ENCODE measurements at regions not wholly inside any gene's neighbourhood (a gene's known extent, or its start where the extent isn't known, plus 50 kb on each side); places are given as distances from the start of the nearest gene placed in this dataset.

GRCh38 chr16:66315210-66315825, 51.2 kb upstream of the CDH5 start:
- TF ChIP-seq, protein P1, sequence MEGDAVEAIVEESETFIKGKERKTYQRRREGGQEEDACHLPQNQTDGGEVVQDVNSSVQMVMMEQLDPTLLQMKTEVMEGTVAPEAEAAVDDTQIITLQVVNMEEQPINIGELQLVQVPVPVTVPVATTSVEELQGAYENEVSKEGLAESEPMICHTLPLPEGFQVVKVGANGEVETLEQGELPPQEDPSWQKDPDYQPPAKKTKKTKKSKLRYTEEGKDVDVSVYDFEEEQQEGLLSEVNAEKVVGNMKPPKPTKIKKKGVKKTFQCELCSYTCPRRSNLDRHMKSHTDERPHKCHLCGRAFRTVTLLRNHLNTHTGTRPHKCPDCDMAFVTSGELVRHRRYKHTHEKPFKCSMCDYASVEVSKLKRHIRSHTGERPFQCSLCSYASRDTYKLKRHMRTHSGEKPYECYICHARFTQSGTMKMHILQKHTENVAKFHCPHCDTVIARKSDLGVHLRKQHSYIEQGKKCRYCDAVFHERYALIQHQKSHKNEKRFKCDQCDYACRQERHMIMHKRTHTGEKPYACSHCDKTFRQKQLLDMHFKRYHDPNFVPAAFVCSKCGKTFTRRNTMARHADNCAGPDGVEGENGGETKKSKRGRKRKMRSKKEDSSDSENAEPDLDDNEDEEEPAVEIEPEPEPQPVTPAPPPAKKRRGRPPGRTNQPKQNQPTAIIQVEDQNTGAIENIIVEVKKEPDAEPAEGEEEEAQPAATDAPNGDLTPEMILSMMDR (IDR thresholded peaks at IDR 0.05; ENCODE audit: low read depth, low read length, missing control alignments): peak; percentile 99
- DNase-seq (ENCODE audit: extremely low read depth, low read depth): peak; percentile 41
- no peak overlapping the region for H3K4me3 ChIP-seq (replicated peaks; ENCODE audit: low read depth, low read length)

GRCh38 chr16:66311306-66311705, 55.2 kb upstream of the CDH5 start:
- TF ChIP-seq, protein P1 (IDR thresholded peaks at IDR 0.05; ENCODE audit: low read depth, low read length, missing control alignments): no peak
- no peak for DNase-seq (ENCODE audit: extremely low read depth, low read depth)
- H3K4me3 ChIP-seq (replicated peaks; ENCODE audit: low read depth, low read length): no peak overlapping the region

- no peak for DNase-seq (ENCODE audit: extremely low read depth, low read depth)
- TF ChIP-seq, protein P1 (IDR thresholded peaks at IDR 0.05; ENCODE audit: low read depth, low read length, missing control alignments): no peak
- no peak overlapping the region for H3K4me3 ChIP-seq (replicated peaks; ENCODE audit: low read depth, low read length)
Measured at GRCh38 chr16:66309215-66309807, 57.2 kb upstream of the CDH5 start.

DNA sequence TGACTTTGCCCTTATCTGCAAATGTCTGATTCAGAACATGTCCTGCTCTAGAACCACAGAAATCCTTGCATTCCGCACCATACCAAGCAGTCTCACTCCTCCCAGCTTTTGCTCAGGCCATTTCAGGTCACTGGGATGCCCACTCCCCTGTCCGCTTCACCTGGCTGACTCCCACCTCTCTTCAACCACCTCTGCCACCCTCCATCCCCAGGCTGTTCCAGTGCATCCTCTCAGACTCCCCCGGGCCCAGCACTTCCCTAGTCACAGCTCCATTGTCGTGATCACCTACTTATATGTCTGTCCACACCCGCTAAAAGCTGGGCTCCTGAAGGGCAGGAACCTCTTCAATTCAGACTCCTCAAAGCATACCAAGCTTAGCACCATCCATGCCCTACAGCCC, 58.4 kb upstream of the CDH5 start:
- DNase-seq (ENCODE audit: extremely low read depth, low read depth): no peak
- H3K4me3 ChIP-seq (replicated peaks; ENCODE audit: low read depth, low read length): no peak overlapping the region
- TF ChIP-seq, protein P1 (IDR thresholded peaks at IDR 0.05; ENCODE audit: low read depth, low read length, missing control alignments): no peak

- no peak for DNase-seq (ENCODE audit: extremely low read depth, low read depth)
- H3K4me3 ChIP-seq (replicated peaks; ENCODE audit: low read depth, low read length): no peak overlapping the region
- TF ChIP-seq, protein P1 (IDR thresholded peaks at IDR 0.05; ENCODE audit: low read depth, low read length, missing control alignments): no peak
Measured at GRCh38 chr16:66306366-66307150, 59.9 kb upstream of the CDH5 start.

GRCh38 chr16:66304961-66305360, 61.5 kb upstream of the CDH5 start:
- no peak overlapping the region for H3K4me3 ChIP-seq (replicated peaks; ENCODE audit: low read depth, low read length)
- no peak for DNase-seq (ENCODE audit: extremely low read depth, low read depth)
- TF ChIP-seq, protein P1 (IDR thresholded peaks at IDR 0.05; ENCODE audit: low read depth, low read length, missing control alignments): no peak
